T-helper 22 cell (primary cell): ENCODE measurements at regions not wholly inside any gene's neighbourhood (a gene's known extent, or its start where the extent isn't known, plus 50 kb on each side); places are given as distances from the start of the nearest gene placed in this dataset.
"Not testable (repeated sequence)": the region's sequence is repeated elsewhere in the genome, so short reads cannot be mapped to it uniquely, and the experiment has no call there.

Source experiments
- DNase-seq: peaks from one replicate; pipeline ENCODE4 v3.0.0-alpha.2; 2020; ENCODE audit warnings: low read depth

- DNase-seq, result no peak
Observed at GRCh38 chr17:14621826-14622614, 321.1 kb downstream of the HS3ST3B1 start.

GRCh38 chr17:14619821-14620220 is 318.9 kb downstream of the HS3ST3B1 start:
- DNase-seq, result no peak

- no peak for DNase-seq
Observed at GRCh38 chr17:14616528-14616927, 315.6 kb downstream of the HS3ST3B1 start.

GRCh38 chr17:14605267-14605599 is 304.4 kb downstream of the HS3ST3B1 start:
- DNase-seq, result no peak

GRCh38 chr17:14604591-14605266 is 303.8 kb downstream of the HS3ST3B1 start:
- no peak for DNase-seq

- no peak for DNase-seq
Observed at GRCh38 chr17:14596224-14596623, 295.3 kb downstream of the HS3ST3B1 start.

GRCh38 chr17:14595656-14596055 is 294.8 kb downstream of the HS3ST3B1 start:
- DNase-seq, result no peak

GRCh38 chr17:14594690-14595089 is 293.8 kb downstream of the HS3ST3B1 start:
- no peak for DNase-seq

GRCh38 chr17:14593956-14594355 is 293.1 kb downstream of the HS3ST3B1 start:
- DNase-seq, result no peak

- DNase-seq, result no peak
Observed at GRCh38 chr17:14590459-14591250, 289.8 kb downstream of the HS3ST3B1 start.

- DNase-seq, result no peak
Observed at GRCh38 chr17:14585099-14585498, 284.2 kb downstream of the HS3ST3B1 start.

- no peak for DNase-seq
Observed at GRCh38 chr17:14582996-14583395, 282.1 kb downstream of the HS3ST3B1 start.

GRCh38 chr17:14581186-14581830 is 280.4 kb downstream of the HS3ST3B1 start:
- DNase-seq, result no peak

GRCh38 chr17:14580499-14580898 is 279.6 kb downstream of the HS3ST3B1 start:
- DNase-seq, result no peak

GRCh38 chr17:14579716-14580115 is 278.8 kb downstream of the HS3ST3B1 start:
- no peak for DNase-seq

GRCh38 chr17:14575471-14575953 is 274.6 kb downstream of the HS3ST3B1 start:
- no peak for DNase-seq

GRCh38 chr17:14560325-14560724 is 259.4 kb downstream of the HS3ST3B1 start:
- DNase-seq, result not testable (repeated sequence)

GRCh38 chr17:14559264-14560119 is 258.6 kb downstream of the HS3ST3B1 start:
- DNase-seq, result no peak

- DNase-seq, result no peak
Observed at GRCh38 chr17:14557480-14557879, 256.6 kb downstream of the HS3ST3B1 start.

- no peak for DNase-seq
Observed at GRCh38 chr17:14553847-14554246, 253.0 kb downstream of the HS3ST3B1 start.

- no peak for DNase-seq
Observed at GRCh38 chr17:14552306-14552705, 251.4 kb downstream of the HS3ST3B1 start.
